HCT116 (cell line): ENCODE measurements at regions not wholly inside any gene's neighbourhood (a gene's known extent, or its start where the extent isn't known, plus 50 kb on each side); places are given as distances from the start of the nearest gene placed in this dataset.

Experiments used
- ATAC-seq: fragments of 200-7000 bp; cut with Tn5 transposase; 2 replicates; pipeline ENCODE4 v1.9.1; 2020; ENCODE audit warnings: mild to moderate bottlenecking, moderate library complexity
- BruUV-seq: library from RNA; stranded (reverse); fragments of 400-500 nt; replicated peaks from 2 replicates; lab custom pipeline; 2021; lab: Mats Ljungman, UMichigan
- CTCF ChIA-PET: fragments of 300-600 bp; sonication (Branson Sonifier 250); formaldehyde crosslinking; loops from one replicate; lab custom pipeline; 2021; ENCODE audit warnings: antibody characterized with exemption; lab: Charles Lee
- POLR2A ChIA-PET: fragments of 300-600, 350-600 bp; sonication (Branson Sonifier 250); formaldehyde crosslinking; loops from one replicate; lab custom pipeline; 2021; ENCODE audit warnings: antibody characterized with exemption; lab: Charles Lee
- RAD21 ChIA-PET, 2 experiments: fragments of 300-600 bp; sonication (Branson Sonifier 250); formaldehyde crosslinking; loops; one replicate each; lab custom pipeline; 2023; ENCODE audit warnings: low total read pairs in 2 of 2; ENCODE audit not compliant: uncharacterized antibody in 2 of 2, unreplicated experiment in 2 of 2, low non-redundant PET in 1 of 2; lab: Charles Lee
- DNase-seq: peaks from one replicate; pipeline ENCODE4 v3.0.0-alpha.2; 2010; ENCODE audit warnings: low read depth, low spot score
- H2AFZ ChIP-seq: fragments of 200-600 bp; shearing (Covaris generic), sonication (generic); 2 replicates; pipeline ENCODE4 v1.6.1; 2017; ENCODE audit warnings: low read depth, mixed run types, mixed read lengths, antibody characterized with exemption, low read length; ENCODE audit not compliant: poor library complexity, severe bottlenecking
- H3K27ac ChIP-seq: 2 replicates; pipeline ENCODE4 v1.5.1; 2012; ENCODE audit warnings: low read depth, low read length
- H3K27me3 ChIP-seq: fragments of 200-600 bp; sonication (generic); 2 replicates; pipeline ENCODE4 v1.6.1; 2016; ENCODE audit warnings: mixed run types, low read length, mixed read lengths; ENCODE audit not compliant: insufficient read depth
- H3K36me3 ChIP-seq, 2 experiments: fragments of 200-500 bp in 1 of 2; fragments of 200-600 bp in 1 of 2; sonication (Bioruptor generic) in 1 of 2; sonication (generic) in 1 of 2; 2 replicates each; pipeline versions ENCODE4 v1.5.1 to v1.6.1; 2014 to 2016; ENCODE audit warnings: low read length in 2 of 2, inconsistent platforms in 1 of 2, mixed read lengths in 1 of 2, mixed run types in 1 of 2; ENCODE audit not compliant: insufficient read depth in 2 of 2, control insufficient read depth in 1 of 2
- H3K4me1 ChIP-seq, 2 experiments: fragments of 200-600 bp in 1 of 2; sonication (generic) in 1 of 2; 2 replicates each; pipeline versions ENCODE4 v1.5.1 to v1.6.1; 2012 to 2017; ENCODE audit warnings: low read length in 2 of 2, inconsistent platforms in 1 of 2, mild to moderate bottlenecking in 1 of 2, mixed read lengths in 1 of 2, mixed run types in 1 of 2, moderate library complexity in 1 of 2; ENCODE audit not compliant: insufficient read depth in 2 of 2, control insufficient read depth in 1 of 2
- H3K4me2 ChIP-seq: fragments of 200-600 bp; sonication (generic); 2 replicates; pipeline ENCODE4 v1.6.1; 2017; ENCODE audit warnings: mixed run types, low read length, mixed read lengths
- H3K4me3 ChIP-seq, 2 experiments: fragments of 200-600 bp in 1 of 2; sonication (generic) in 1 of 2; replicated peaks in 1 of 2; 2 replicates each; pipeline ENCODE4 v1.5.1; 2011 to 2016; ENCODE audit warnings: low read length in 2 of 2, control low read depth in 1 of 2, low read depth in 1 of 2, mild to moderate bottlenecking in 1 of 2, mixed read lengths in 1 of 2, mixed run types in 1 of 2
- H3K79me2 ChIP-seq: fragments of 200-600 bp; sonication (generic); 2 replicates; pipeline ENCODE4 v1.6.1; 2017; ENCODE audit warnings: mild to moderate bottlenecking, mixed run types, low read length, moderate library complexity, mixed read lengths; ENCODE audit not compliant: insufficient read depth
- H3K9ac ChIP-seq: fragments of 200-600 bp; sonication (generic); 2 replicates; pipeline ENCODE4 v1.6.1; 2016; ENCODE audit warnings: low read length, mixed read lengths
- H3K9me2 ChIP-seq: fragments of 200-600 bp; sonication (generic), shearing (Covaris generic); 2 replicates; pipeline ENCODE4 v1.6.1; 2017; ENCODE audit warnings: mixed run types, mild to moderate bottlenecking, moderate library complexity; ENCODE audit not compliant: insufficient read depth
- H3K9me3 ChIP-seq, 2 experiments: fragments of 200-500 bp in 1 of 2; fragments of 200-600 bp in 1 of 2; sonication (Bioruptor generic) in 1 of 2; sonication (generic) in 1 of 2; 2 replicates each; pipeline ENCODE4 v1.6.1; 2014 to 2017; ENCODE audit warnings: low read length in 2 of 2, mixed read lengths in 2 of 2, inconsistent platforms in 1 of 2, low read depth in 1 of 2, mild to moderate bottlenecking in 1 of 2, mixed run types in 1 of 2, moderate library complexity in 1 of 2; ENCODE audit not compliant: control insufficient read depth in 1 of 2, insufficient read depth in 1 of 2
- H4K20me1 ChIP-seq: fragments of 200-600 bp; sonication (generic), shearing (Covaris generic); 2 replicates; pipeline ENCODE4 v1.6.1; 2017; ENCODE audit warnings: mixed run types, mild to moderate bottlenecking, moderate library complexity; ENCODE audit not compliant: insufficient read depth
- ATF3 ChIP-seq: IDR thresholded peaks from 2 replicates; pipeline ENCODE4 v1.6.1; 2012
- EGR1 ChIP-seq: IDR thresholded peaks from 2 replicates; pipeline ENCODE4 v1.6.1; 2012; ENCODE audit warnings: low read depth
- ELF1 ChIP-seq: IDR thresholded peaks from 2 replicates; pipeline ENCODE4 v1.6.1; 2012; ENCODE audit warnings: low read depth, borderline replicate concordance
- EZH2phosphoT487 ChIP-seq: fragments of 200-600 bp; IDR thresholded peaks from 2 replicates; pipeline ENCODE4 v1.6.1; 2018; ENCODE audit warnings: antibody characterized with exemption, borderline replicate concordance
- JUND ChIP-seq: IDR thresholded peaks from 2 replicates; pipeline ENCODE4 v1.6.1; 2012
- SIN3A ChIP-seq: IDR thresholded peaks from 2 replicates; pipeline ENCODE4 v1.6.1; 2012; ENCODE audit warnings: low read depth
- ZBTB33 ChIP-seq: IDR thresholded peaks from 2 replicates; pipeline ENCODE4 v1.6.1; 2011; ENCODE audit warnings: mild to moderate bottlenecking, low read length, moderate library complexity; ENCODE audit not compliant: insufficient replicate concordance; ENCODE audit errors: extremely low read depth
- intact Hi-C: fragments of 100-400 bp; cut with micrococcal nuclease; formaldehyde crosslinking; loops from 2 replicates; pipeline ENCODE4 v1.10.0; 2022

- intact Hi-C loops, result loop anchor here (5.0 kb wide), 1 partner anchor 129 kb away; the partner anchor contains the start of gene HES1
- BruUV-seq, result no TSS peak
- no peak overlapping the region for H2AFZ ChIP-seq
- H3K9ac ChIP-seq, result no peak overlapping the region
- H3K27ac ChIP-seq, result no peak overlapping the region
- DNase-seq (no peak), ATAC-seq (no peak)
- H4K20me1 ChIP-seq, result no peaks in the 10 kb centered on the region
- TF ChIP-seq ELF1 (no peak), JUND (no peak), SIN3A (no peak), ZBTB33 (no peak), EGR1 (no peak), ATF3 (no peak), EZH2phosphoT487 (no peak)
- ChIA-PET CTCF (no interaction called here), RAD21 (no interaction called here), POLR2A (no interaction called here)
- peaks cover 36 to 42% of the 10 kb centered on the region in 2 experiments for H3K4me1 ChIP-seq
- no peaks in the 10 kb centered on the region for H3K9me2 ChIP-seq
- H3K27me3 ChIP-seq, result no peaks in the 10 kb centered on the region
- no peaks in the 10 kb centered on the region for H3K36me3 ChIP-seq
- no peaks in the 10 kb centered on the region for H3K79me2 ChIP-seq
- no peaks in the 10 kb centered on the region for H3K9me3 ChIP-seq
- H3K4me2 ChIP-seq, result no peak overlapping the region
- no peak overlapping the region for H3K4me3 ChIP-seq
These were observed 84.8 kb downstream of the CPN2 start for GRCh38 chr3:194265996-194266964.
